AG10803 (cell line): ENCODE measurements at regions not wholly inside any gene's neighbourhood (a gene's known extent, or its start where the extent isn't known, plus 50 kb on each side); places are given as distances from the start of the nearest gene placed in this dataset.
A peak's percentile ranks its signal among the peaks of the same experiment; 100 is the strongest.
"Not testable (repeated sequence)": the region's sequence is repeated elsewhere in the genome, so short reads cannot be mapped to it uniquely, and the experiment has no call there.

Experiments used
- DNase-seq: peaks from one replicate; pipeline ENCODE4 v3.0.0; 2010; ENCODE audit warnings: low read depth
- H3K4me3 ChIP-seq: 2 replicates; pipeline ENCODE4 v1.5.1; 2011; ENCODE audit warnings: mild to moderate bottlenecking, low read length, control low read depth
- CTCF ChIP-seq: conservative IDR thresholded peaks from 2 replicates; pipeline ENCODE4 v1.5.1; 2011; ENCODE audit warnings: mild to moderate bottlenecking, low read length, control low read depth, inconsistent platforms

- no peak overlapping the region for H3K4me3 ChIP-seq
- no peak for TF ChIP-seq CTCF
- DNase-seq = no peak
Observed at GRCh38 chr6:27140999-27141528, 106.4 kb upstream of the PRSS16 start.

GRCh38 chr6:27141529-27142015, 105.9 kb upstream of the PRSS16 start:
- H3K4me3 ChIP-seq = no peak overlapping the region
- TF ChIP-seq CTCF = no peak
- DNase-seq = no peak

GRCh38 chr6:27143020-27143388, 104.5 kb upstream of the PRSS16 start:
- DNase-seq, H3K4me3 ChIP-seq: not testable (repeated sequence)

GRCh38 chr6:27143474-27144026, 104.0 kb upstream of the PRSS16 start:
- no peak for TF ChIP-seq CTCF
- no peak overlapping the region for H3K4me3 ChIP-seq

GRCh38 chr6:27144740-27145079, 102.8 kb upstream of the PRSS16 start:
- no peak for TF ChIP-seq CTCF
- DNase-seq = no peak
- H3K4me3 ChIP-seq = peak overlapping the region; percentile 83

More at GRCh38 chr6:27143474-27144026, 104.0 kb upstream of the PRSS16 start:
- no peak for DNase-seq

GRCh38 chr6:27145731-27146455, 101.6 kb upstream of the PRSS16 start:
- no peak for TF ChIP-seq CTCF
- peak overlapping the region; percentile 83 for H3K4me3 ChIP-seq
- peak; percentile 88 for DNase-seq

GRCh38 chr6:27146456-27146705, 101.1 kb upstream of the PRSS16 start:
- DNase-seq = not testable (repeated sequence)
- peak overlapping the region; percentile 83 for H3K4me3 ChIP-seq

GRCh38 chr6:27146706-27147505, 100.6 kb upstream of the PRSS16 start:
- TF ChIP-seq CTCF = no peak
- DNase-seq = peak; percentile 100
- H3K4me3 ChIP-seq = peak overlapping the region; percentile 83
